HUES6 (cell line): ENCODE measurements at regions not wholly inside any gene's neighbourhood (a gene's known extent, or its start where the extent isn't known, plus 50 kb on each side); places are given as distances from the start of the nearest gene placed in this dataset.

Source experiments
- H3K27ac ChIP-seq: 2 replicates; pipeline ENCODE4 v1.7.0; 2013; ENCODE audit warnings: low read depth, mild to moderate bottlenecking, low read length, inconsistent platforms
- H3K27me3 ChIP-seq: 2 replicates; pipeline ENCODE4 v1.6.1; 2013; ENCODE audit warnings: low read length; ENCODE audit not compliant: control insufficient read depth, insufficient read depth
- H3K36me3 ChIP-seq: 2 replicates; pipeline ENCODE4 v1.6.1; 2013; ENCODE audit warnings: low read length; ENCODE audit not compliant: control insufficient read depth, insufficient read depth
- H3K4me1 ChIP-seq: 2 replicates; pipeline ENCODE4 v1.6.1; 2013; ENCODE audit warnings: low read length; ENCODE audit not compliant: control insufficient read depth, insufficient read depth
- H3K4me3 ChIP-seq: 2 replicates; pipeline ENCODE4 v1.5.1; 2013; ENCODE audit warnings: low read depth, low read length
- H3K9ac ChIP-seq: one replicate; pipeline ENCODE4 v1.6.1; 2013; ENCODE audit warnings: mild to moderate bottlenecking, low read length
- H3K9me3 ChIP-seq: 2 replicates; pipeline ENCODE4 v1.6.1; 2013; ENCODE audit warnings: low read depth, low read length; ENCODE audit not compliant: control insufficient read depth, insufficient read depth

DNA sequence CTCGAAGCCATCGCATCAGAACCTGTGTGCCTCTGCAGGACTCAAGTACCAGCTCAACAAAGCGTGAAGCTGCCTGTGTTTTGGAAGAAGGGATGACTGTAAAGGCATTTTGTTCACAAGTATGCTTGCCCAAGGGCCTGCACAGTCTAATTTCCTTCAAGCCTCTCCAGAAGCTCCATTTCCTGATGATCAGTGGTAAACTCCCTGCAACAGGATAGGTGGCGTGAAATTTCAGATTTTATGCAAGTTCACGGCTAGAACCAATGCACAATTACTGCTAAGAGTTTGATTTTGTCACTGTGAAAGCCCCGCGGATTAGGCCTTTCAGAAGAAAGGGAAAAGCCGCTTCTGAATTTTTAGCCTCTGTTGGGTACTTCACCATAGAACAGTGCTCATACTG lies 89.2 kb upstream of the TAPT1 start:
- Histone ChIP-seq H3K4me1 (no peaks in the 10 kb centered on the region), H3K36me3 (no peaks in the 10 kb centered on the region), H3K27me3 (no peaks in the 10 kb centered on the region), H3K9me3 (no peaks in the 10 kb centered on the region), H3K9ac (no peak overlapping the region), H3K27ac (no peak overlapping the region), H3K4me3 (no peak overlapping the region)

DNA sequence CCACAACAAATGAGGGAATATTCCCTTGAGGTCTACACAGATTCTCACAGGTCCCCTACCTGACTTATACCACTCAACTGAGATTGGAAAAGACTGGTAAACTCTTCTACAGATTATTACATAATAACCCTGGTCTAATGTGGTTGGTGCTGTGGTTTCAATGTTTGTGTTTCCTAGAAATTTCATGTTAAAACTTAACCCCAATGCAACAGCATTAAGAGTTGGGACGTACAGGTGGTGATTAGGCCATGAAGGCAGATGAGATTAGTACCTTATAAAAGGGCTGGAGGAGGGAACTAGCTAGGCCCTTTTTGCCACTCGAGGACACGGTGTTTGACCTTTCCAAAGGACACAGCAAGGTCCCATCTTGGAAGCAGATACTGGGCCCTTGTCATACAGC lies 84.3 kb upstream of the TAPT1 start:
- no peak overlapping the region for H3K27ac ChIP-seq
- H3K4me1 ChIP-seq = no peaks in the 10 kb centered on the region
- no peaks in the 10 kb centered on the region for H3K27me3 ChIP-seq
- H3K4me3 ChIP-seq = no peak overlapping the region
- no peaks in the 10 kb centered on the region for H3K36me3 ChIP-seq
- no peaks in the 10 kb centered on the region for H3K9me3 ChIP-seq
- H3K9ac ChIP-seq = no peak overlapping the region

- Histone ChIP-seq H3K4me3 (no peak overlapping the region), H3K36me3 (no peaks in the 10 kb centered on the region), H3K27me3 (no peaks in the 10 kb centered on the region), H3K27ac (no peak overlapping the region), H3K4me1 (no peaks in the 10 kb centered on the region), H3K9ac (no peak overlapping the region), H3K9me3 (no peaks in the 10 kb centered on the region)
Observed at GRCh38 chr4:16302648-16303047, 76.4 kb upstream of the TAPT1 start.

DNA sequence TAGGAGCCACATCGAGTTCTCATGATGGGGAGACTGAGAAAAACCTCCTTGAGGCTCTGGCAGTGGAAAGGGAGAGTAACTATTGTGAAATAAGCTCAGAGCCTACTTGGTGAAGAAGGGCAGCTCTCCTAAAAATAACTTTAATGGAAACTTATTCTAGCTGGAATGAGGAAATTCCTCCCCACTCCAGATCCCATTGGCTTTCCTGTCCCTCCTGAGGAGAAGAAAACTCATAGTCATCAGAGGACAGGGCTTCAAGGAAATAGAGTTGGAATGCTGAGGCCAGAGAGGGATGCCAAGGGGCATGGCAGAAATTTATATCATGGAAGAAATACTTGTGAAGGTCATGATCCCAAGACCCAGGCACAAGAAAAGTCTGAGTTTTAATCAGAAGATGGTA lies 70.7 kb upstream of the TAPT1 start:
- H3K36me3 ChIP-seq = no peaks in the 10 kb centered on the region
- H3K9me3 ChIP-seq = peaks cover 5% of the 10 kb centered on the region; the same call in 1 of the 2 replicates
- H3K4me1 ChIP-seq = peaks cover 11% of the 10 kb centered on the region
- no peak overlapping the region for H3K4me3 ChIP-seq
- H3K27me3 ChIP-seq = no peaks in the 10 kb centered on the region
- no peak overlapping the region for H3K27ac ChIP-seq
- H3K9ac ChIP-seq = no peak overlapping the region

DNA sequence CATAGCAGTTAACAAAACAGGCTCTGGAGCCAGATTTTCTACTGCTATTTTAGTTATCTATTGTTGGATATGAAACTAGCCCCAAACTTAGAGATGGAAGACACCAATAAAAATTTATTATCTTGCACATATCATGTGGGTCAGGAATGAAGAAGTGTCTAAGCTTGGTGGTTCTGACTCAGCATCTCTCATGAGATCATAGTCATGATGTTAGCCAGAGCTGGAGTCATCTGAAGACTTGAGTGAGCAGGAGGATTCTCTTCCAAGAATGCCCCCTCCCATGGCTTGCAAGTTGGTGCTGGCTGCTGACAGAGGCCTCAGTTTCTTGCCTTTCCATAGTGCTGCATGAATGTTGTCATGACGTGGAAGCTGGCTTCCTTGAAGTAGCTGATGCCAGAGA lies 68.2 kb upstream of the TAPT1 start:
- H3K9me3 ChIP-seq = peaks cover 5% of the 10 kb centered on the region; the same call in 1 of the 2 replicates
- H3K9ac ChIP-seq = no peak overlapping the region
- H3K4me3 ChIP-seq = no peak overlapping the region
- peaks cover 11% of the 10 kb centered on the region for H3K4me1 ChIP-seq
- no peak overlapping the region for H3K27ac ChIP-seq
- H3K27me3 ChIP-seq = no peaks in the 10 kb centered on the region
- H3K36me3 ChIP-seq = no peaks in the 10 kb centered on the region

DNA sequence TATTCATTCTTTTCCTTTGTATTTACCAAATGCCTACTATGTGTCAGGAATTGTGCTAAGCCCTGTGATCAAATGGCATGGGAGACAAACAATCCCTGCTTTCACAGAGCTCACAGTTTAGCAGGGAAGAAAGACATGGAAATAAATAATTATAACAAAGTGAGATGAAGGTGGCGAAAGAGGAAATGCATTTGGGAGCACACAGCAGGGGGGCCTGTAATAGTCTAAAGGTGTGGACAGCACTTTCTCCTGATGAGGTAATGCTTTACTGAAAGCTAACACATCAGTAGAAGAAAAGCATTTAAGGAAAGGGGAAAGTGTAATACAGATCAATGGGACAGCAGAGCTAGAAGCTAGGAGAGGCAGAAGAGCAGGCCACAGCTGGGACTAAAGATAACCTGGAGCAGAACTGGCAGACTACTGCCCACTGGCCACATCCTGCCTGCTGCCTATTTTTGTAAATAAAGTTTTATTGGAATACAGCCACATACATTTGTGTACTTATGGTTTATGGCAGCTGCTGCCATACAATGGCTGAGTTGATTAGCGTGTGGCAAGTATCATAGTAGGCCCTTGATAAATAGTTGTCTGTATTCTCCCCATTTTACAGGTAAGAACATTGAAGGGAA lies 67.1 kb upstream of the TAPT1 start:
- H3K36me3 ChIP-seq = no peaks in the 10 kb centered on the region
- no peak overlapping the region for H3K4me3 ChIP-seq
- no peaks in the 10 kb centered on the region for H3K27me3 ChIP-seq
- peaks cover 5% of the 10 kb centered on the region; the same call in 1 of the 2 replicates for H3K9me3 ChIP-seq
- H3K4me1 ChIP-seq = peaks cover 11% of the 10 kb centered on the region
- H3K27ac ChIP-seq = no peak overlapping the region
- H3K9ac ChIP-seq = no peak overlapping the region

DNA sequence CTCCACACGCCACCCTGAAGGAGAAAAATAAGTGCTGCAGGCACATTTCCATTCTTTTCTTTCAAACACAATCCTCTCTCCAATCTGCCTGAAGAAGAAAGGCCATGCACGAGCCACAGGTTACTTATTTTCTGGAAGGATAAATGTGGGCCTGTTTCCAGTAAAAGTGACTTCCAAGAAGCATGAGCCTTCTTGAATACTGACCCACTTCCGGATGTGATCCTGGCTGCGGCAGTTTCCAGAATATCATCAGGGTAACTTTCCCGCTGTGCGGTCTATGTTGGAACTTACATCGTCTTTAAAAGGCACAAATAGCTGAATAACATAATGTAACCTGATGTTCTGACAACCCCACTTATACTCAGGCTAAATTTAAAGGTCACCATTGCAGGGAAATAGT lies 66.3 kb upstream of the TAPT1 start:
- Histone ChIP-seq H3K4me1 (peaks cover 11% of the 10 kb centered on the region), H3K9me3 (peaks cover 5% of the 10 kb centered on the region; the same call in 1 of the 2 replicates)

GRCh38 chr4:16290681-16291420 lies 64.6 kb upstream of the TAPT1 start:
- no peaks in the 10 kb centered on the region for H3K27me3 ChIP-seq
- H3K9ac ChIP-seq = no peak overlapping the region
- H3K9me3 ChIP-seq = 0 out of 2 replicates have a peak, but pooled peaks cover 4% of the 10 kb centered on the region
- H3K4me1 ChIP-seq = peaks cover 11% of the 10 kb centered on the region
- H3K36me3 ChIP-seq = no peaks in the 10 kb centered on the region
- no peak overlapping the region for H3K4me3 ChIP-seq
- no peak overlapping the region for H3K27ac ChIP-seq

More for the DNA sequence above, 66.3 kb upstream of the TAPT1 start:
- Histone ChIP-seq H3K36me3 (no peaks in the 10 kb centered on the region), H3K27ac (no peak overlapping the region), H3K4me3 (no peak overlapping the region), H3K9ac (no peak overlapping the region), H3K27me3 (no peaks in the 10 kb centered on the region)

DNA sequence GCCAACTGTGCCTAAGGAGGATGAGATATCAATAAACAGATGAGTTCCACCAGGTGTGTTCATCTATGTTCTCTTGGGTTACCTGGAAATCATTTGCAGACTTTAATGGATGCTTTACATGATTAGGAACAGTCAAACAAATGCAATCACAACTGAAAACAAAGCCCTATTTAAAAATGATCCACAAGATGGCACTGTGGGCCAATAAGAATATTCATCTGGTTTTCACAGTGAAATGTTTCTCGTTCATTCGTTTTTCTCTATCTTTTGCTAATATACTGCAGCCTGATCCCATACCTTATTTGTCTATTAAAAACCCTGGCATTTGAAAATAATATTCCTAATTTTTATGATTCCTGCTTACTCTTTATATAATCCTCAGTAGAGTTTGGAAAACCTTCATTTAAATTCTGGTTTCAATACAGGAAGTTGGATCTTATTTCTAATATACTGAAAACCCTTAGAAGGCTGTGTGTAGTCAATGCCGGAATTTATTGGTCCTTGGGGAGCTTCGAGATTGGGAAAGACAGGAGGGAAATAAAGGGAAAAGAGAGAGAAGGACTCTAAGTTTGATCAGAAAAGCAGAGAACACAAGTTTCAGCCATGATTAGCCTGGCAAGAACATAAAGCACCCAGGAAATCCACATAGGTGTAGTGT lies 63.8 kb upstream of the TAPT1 start:
- H3K4me1 ChIP-seq = peaks cover 11% of the 10 kb centered on the region
- no peaks in the 10 kb centered on the region for H3K27me3 ChIP-seq
- H3K9ac ChIP-seq = no peak overlapping the region
- no peak overlapping the region for H3K27ac ChIP-seq
- H3K4me3 ChIP-seq = no peak overlapping the region
- H3K9me3 ChIP-seq = peaks cover 10% of the 10 kb centered on the region
- no peaks in the 10 kb centered on the region for H3K36me3 ChIP-seq

DNA sequence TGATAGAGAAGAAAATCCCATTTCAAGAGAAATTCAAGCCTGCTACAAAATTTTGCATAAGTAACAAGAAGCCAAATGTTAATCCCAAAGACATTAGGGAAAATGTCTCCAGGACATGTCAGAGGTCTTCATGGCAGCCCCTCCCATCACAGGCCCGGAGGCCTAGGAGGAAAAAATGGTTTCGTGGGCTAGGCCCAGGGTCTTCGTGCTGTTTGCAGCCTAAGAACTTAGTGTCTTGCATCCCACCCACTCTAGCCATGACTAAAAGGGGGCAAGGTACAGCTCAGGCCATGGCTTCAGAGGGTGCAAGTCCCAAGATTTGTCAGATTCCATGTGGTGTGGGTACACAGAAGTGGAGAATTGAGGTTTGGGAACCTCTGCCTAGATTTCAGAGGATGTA lies 57.8 kb upstream of the TAPT1 start:
- no peaks in the 10 kb centered on the region for H3K36me3 ChIP-seq
- no peak overlapping the region for H3K4me3 ChIP-seq
- H3K27me3 ChIP-seq = no peaks in the 10 kb centered on the region
- no peaks in the 10 kb centered on the region for H3K4me1 ChIP-seq
- H3K9ac ChIP-seq = no peak overlapping the region
- H3K27ac ChIP-seq = no peak overlapping the region
- H3K9me3 ChIP-seq = peaks cover 42% of the 10 kb centered on the region

DNA sequence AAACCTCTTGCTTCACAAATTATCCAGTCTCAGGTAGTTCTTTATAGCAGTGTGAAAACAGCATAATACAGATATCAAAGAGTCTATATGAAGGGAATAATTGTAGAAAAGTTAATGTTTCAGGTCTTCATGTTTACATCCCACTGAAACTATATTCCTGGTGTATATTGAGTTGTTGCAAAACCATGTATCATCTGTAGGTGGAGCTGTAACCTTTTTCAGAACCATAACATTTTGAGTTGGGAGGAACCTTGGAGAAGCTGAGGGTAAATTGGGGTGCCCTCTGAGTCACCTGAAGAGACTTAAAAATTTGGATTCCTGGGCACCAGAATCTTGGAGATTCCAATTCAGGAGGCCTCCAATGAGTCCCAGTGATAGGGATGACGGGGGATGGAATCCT lies 51.9 kb upstream of the TAPT1 start:
- H3K4me3 ChIP-seq = no peak overlapping the region
- no peak overlapping the region for H3K27ac ChIP-seq
- no peaks in the 10 kb centered on the region for H3K36me3 ChIP-seq
- H3K27me3 ChIP-seq = no peaks in the 10 kb centered on the region
- no peak overlapping the region for H3K9ac ChIP-seq
- H3K4me1 ChIP-seq = no peaks in the 10 kb centered on the region
- H3K9me3 ChIP-seq = peaks cover 40% of the 10 kb centered on the region
